HG02973 (cell line): ENCODE measurements at regions not wholly inside any gene's neighbourhood (a gene's known extent, or its start where the extent isn't known, plus 50 kb on each side); places are given as distances from the start of the nearest gene placed in this dataset.
"Not testable (repeated sequence)": the region's sequence is repeated elsewhere in the genome, so short reads cannot be mapped to it uniquely, and the experiment has no call there.

ENCODE experiments used
- ATAC-seq: cut with Tn5 transposase; IDR thresholded peaks from one replicate; pipeline ENCODE4 v1.9.1; 2021; ENCODE audit warnings: moderate library complexity; ENCODE audit not compliant: unreplicated experiment

- no peak for ATAC-seq
Observed at GRCh38 chr10:107542607-107543006, 378.1 kb upstream of the SORCS1 start.

DNA sequence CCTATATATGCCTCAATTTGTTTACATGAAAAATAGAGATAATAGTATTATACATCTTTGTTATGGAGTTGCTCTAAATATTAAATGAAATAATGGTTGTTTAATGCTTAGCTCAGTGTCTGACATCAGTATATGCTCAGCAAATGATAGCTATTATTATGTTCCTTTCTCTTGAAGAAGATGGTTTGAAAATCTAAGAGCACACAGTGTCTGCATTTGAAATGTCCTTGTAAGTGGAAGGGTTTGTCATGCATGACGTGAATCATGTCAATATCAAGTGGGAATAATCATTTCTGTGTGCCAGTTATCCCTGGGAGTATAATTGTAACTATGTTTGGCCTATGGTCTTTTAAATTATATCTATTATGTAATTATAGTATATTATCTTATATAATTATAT, 377.5 kb upstream of the SORCS1 start:
- ATAC-seq = no peak

- ATAC-seq = no peak
Observed at GRCh38 chr10:107540981-107541380, 376.5 kb upstream of the SORCS1 start.

GRCh38 chr10:107529350-107529749, 364.8 kb upstream of the SORCS1 start:
- no peak for ATAC-seq

- no peak for ATAC-seq
Observed at GRCh38 chr10:107520348-107520747, 355.8 kb upstream of the SORCS1 start.

DNA sequence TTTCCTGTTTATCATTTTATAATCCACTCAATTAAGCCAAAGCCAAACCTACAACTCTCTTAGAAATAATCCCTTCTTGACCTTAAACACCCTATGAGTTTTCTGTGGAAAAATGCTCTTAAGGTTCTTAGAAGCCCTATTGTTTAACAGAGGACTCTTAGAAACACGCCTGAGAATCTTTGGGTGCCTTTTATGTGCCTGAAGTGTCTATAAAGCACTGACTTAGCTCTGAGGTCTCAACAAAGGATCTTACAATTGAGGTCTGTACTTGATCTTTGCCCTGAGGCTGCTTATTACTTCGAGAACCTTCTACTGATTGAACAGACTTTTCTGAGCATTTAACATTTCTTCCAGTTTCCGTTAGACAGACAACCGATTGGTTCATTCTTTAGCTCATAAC, 353.3 kb upstream of the SORCS1 start:
- no peak for ATAC-seq

DNA sequence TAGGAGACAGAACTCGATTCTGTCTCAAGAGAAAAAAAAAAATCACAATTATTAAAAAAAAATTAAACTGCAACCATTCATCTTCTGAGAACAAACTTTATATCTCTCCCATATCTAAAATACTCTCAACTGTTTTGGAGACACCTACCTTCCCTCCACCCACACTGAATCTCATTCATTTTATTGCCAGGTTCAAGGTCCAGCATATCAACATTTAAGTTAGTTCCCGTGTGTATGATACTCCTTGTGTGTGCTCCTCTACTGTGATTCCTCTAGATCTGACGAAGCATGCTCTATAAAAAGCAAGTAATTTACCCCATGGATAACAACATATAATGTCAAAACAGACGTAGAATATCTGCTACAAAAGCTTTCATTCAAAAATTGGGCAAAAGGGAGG, 351.8 kb upstream of the SORCS1 start:
- ATAC-seq = no peak

DNA sequence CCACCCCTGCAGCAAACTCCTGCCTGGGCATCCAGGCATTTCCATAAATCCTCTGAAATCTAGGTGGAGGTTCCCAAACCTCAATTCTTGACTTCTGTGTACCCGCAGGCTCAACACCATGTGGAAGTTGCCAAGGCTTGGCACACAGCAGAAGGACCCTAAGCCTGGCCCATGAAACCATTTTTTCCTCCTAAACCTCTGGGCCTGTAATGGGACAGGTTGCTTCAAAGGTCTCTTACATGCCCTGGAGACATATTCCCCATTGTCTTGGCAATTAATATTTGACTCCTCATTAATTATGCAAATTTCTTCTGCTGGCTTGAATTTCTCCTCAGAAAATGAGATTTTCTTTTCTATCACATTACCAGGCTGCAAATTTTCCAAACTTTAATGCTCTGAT, 339.5 kb upstream of the SORCS1 start:
- ATAC-seq = not testable (repeated sequence)

GRCh38 chr10:107502229-107502985, 337.9 kb upstream of the SORCS1 start:
- ATAC-seq = no peak

DNA sequence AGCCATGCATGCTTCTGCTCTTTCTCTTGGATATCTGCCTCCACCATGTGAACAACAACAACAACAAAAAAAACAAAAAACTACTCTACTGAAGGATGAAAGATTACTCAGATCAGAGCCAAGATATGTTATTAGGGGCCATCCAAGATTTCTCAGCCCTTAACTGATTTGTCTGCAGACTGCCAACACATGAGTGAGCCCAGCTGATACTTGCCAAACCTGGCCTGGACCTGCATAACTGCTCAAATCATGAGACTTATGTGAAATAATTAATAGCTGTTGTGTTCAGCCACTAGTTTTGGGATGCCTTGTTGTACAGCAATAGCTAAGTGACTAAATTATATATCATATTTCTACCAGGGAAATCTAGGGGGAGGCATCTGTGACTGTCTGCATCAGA, 334.5 kb upstream of the SORCS1 start:
- ATAC-seq = no peak

DNA sequence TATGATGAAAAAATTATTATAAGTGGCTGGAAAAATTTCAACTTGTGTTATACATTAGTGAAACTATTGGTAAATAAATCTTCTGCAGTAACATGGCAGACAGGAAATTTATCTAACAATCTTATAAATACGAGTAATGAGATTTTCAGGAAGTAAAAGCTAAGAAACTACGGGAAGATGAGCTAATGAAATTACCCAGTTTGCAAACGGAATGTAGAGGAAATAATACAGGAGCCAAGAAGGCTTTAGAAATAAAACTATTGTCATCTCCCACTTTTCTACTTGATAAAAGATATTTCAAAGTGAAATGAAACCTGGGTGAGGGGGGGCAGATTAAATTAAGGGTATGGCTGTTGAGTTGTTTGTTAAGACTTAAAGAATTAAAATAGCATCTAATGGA, 332.5 kb upstream of the SORCS1 start:
- no peak for ATAC-seq

- no peak for ATAC-seq
Observed at GRCh38 chr10:107496594-107496993, 332.1 kb upstream of the SORCS1 start.

DNA sequence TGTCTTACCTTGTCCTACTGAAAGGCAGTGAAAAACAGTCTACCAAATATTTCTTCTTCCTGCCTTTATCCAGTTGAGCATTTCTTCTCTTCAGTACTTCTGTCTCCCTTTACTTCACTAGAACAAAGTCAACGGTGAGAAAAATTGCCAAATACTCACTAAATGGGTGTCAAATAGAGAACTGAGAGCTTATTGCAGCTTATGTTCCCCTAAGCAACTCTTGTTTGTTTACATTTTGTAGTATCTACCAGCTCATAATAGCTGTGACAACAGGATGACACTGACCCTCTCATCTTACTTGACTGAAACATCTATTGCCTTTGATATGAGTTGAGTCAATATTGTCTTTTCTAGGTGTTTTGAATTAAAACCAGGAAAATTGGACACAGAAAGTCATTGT, 327.9 kb upstream of the SORCS1 start:
- ATAC-seq = no peak

- no peak for ATAC-seq
Observed at GRCh38 chr10:107490389-107490788, 325.9 kb upstream of the SORCS1 start.

DNA sequence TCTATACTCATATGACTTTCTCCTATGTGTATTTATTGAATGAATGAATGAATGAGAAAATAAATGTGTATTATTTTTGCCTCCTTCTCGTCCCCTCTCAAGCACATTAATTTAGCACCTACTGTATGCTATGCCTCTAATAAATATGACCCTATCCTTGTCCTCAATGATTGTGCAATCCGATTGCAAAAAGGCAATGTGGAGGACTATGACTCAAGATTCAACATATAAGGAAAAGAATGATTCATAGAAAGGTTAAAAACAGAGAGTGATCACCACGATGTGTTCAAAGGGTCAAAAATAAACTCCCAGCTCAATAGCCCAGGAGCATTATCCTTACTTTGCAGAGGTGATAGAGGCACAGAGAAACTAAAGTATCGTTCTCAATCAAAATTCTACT, 322.8 kb upstream of the SORCS1 start:
- no peak for ATAC-seq

GRCh38 chr10:107485019-107485418, 320.5 kb upstream of the SORCS1 start:
- no peak for ATAC-seq

DNA sequence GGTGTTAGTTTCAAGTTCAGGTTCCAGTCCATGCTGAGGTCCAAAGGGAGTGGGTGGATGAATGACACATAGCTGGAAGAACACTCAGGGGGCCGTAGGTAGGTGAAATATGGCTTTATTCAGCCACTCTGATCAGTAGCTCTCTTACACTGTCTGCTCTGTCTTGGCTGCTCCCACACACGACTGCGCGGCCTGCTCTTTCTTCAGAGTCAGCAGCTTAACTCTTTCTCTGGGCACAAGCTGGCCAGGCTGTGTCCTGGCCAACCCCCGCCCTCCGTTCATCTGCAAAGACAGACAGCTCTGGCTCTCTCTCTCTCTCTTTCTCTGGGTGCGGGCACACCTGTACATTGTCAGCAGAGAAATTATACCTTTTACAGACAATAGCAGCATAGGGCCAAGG, 317.4 kb upstream of the SORCS1 start:
- ATAC-seq = no peak

- ATAC-seq = no peak
Observed at GRCh38 chr10:107481224-107481623, 316.7 kb upstream of the SORCS1 start.

DNA sequence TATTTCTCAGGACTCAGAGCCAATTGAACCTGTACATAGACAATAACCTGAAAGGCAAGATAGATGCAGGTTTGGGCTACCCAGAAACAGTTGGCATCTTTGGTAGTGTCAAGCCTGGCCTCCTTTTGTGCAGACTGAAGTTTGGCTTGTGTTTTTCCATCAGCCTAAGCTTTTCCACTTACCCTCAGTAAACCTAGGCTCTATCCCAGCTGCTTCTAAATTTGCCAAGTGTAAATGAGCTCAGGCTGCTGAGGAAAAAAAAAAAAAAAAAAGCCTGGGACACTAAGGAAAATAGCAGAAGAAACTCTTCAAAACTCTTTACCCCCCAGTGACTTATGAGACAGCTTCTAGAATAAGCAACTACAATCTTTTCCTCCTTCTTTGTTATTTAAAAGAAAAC, 316.3 kb upstream of the SORCS1 start:
- ATAC-seq = no peak

DNA sequence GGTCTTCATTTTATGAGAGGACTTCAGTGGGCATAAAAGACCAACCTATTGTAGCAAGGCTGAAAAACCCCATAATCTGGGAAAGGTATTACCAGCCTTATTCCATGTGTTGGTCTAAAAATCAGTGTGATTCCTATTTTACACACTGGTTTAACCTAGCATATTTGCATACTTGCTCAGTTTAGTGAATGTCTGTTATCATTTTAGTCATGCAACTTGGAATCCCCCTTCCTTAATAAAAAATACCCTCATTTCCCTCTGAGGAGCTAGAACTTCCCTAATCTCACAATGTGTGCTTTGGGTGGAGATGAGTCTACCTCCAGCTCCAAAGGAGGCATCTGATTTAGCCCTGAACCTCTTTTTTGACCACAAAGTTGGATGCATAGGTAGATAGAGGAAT, 312.8 kb upstream of the SORCS1 start:
- no peak for ATAC-seq

DNA sequence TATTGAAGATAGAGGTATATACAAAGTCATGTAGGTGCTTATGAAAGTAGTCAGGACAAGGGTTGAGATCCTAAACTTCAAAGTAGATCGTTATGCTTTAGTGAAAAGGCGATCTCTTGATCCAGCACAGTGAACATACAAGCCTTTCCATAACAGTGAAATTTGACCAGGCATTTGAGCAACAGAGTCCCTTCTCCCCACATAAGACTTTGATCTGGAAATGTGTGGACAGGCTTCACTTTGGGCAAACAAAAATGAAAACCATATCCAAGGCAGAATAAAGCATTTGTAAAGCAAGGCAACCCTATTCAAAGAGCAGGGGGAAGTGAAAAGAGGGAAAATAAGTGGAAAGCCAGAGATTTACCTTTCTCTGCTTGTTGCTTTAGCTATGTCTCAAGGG, 311.9 kb upstream of the SORCS1 start:
- ATAC-seq = no peak

- ATAC-seq = no peak
Observed at GRCh38 chr10:107474650-107475049, 310.1 kb upstream of the SORCS1 start.

- ATAC-seq = no peak
Observed at GRCh38 chr10:107473225-107473624, 308.7 kb upstream of the SORCS1 start.
